HG03045 (cell line): ENCODE measurements at regions not wholly inside any gene's neighbourhood (a gene's known extent, or its start where the extent isn't known, plus 50 kb on each side); places are given as distances from the start of the nearest gene placed in this dataset.

Experiments used
- ATAC-seq: cut with Tn5 transposase; IDR thresholded peaks from one replicate; pipeline ENCODE4 v1.9.1; 2021; ENCODE audit warnings: mild to moderate bottlenecking, moderate library complexity; ENCODE audit not compliant: unreplicated experiment

- no peak for ATAC-seq
These were observed 460.0 kb upstream of the FAM241A start for GRCh38 chr4:111685205-111685604.

GRCh38 chr4:111689214-111689613 lies 456.0 kb upstream of the FAM241A start:
- ATAC-seq = no peak

GRCh38 chr4:111689731-111690130 lies 455.5 kb upstream of the FAM241A start:
- ATAC-seq = no peak

DNA sequence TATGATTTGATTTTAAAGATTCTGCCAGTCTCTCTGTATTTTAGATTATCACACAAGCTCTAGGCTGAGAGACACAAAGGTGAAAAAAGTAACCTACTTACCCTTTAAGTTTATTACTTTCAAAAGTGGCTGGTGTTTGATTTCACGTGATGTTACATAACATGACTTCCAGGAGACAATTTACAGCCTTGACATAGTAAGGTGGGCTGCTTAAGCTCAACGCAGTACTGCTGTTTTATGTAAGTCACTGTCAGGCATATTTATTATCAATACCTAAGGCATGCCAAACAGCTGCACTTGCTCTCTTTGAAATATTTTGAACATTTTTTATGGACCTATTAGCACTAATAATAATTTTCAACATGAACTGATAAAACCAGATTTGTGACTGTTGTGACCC lies 451.5 kb upstream of the FAM241A start:
- no peak for ATAC-seq

- ATAC-seq = no peak
These were observed 449.6 kb upstream of the FAM241A start for GRCh38 chr4:111695677-111696076.

DNA sequence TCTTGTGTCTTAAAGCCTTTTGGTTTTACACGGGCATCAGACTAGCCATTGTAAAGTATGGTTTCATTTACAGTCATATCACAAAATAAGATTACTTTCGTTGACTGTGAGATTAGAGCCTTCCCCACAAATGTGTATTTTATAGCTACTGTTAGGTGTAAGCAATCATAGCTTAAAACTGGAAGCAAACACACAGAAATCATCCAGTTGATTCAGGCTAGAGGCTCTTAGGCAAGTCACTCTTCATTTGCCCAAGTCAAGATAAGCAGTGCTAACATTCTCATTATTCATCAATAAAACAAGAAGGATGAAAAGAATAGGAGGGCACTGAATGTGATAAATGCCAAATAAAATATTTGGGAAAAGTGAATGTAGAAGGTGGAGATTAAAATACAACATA lies 448.7 kb upstream of the FAM241A start:
- ATAC-seq = no peak

DNA sequence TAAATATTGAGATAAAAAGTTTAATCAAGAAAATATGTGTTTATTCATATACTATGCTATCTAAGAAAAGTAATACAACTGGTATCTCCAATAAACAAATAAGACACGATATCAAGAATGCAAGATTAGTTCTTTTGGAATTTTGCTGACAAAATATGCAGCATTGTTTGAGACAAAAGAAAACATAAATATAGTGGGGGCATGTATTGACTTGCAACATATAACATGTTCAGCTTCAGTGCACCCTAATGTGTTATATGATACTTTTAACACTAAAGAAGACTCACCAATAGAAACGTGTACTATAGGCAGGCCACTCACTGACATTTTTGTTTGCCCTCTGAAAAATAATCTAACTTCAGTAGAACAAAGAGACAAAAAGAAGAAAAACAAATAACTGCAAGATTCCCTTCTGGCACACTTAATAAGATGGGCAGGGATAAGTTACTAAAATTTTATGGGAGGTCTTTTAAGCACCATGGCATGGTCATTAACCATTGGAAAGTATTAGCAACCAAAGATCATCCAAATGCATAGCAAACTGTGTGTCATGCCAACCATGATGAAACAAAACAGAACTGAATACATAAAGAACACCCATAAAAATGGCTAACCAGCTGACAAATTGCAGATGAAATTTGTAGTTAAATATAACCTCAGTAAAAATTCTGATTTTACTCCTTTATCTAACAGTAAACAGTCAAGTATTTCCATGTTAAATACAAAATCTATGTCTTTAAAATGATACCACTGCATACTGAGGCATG lies 447.9 kb upstream of the FAM241A start:
- no peak for ATAC-seq

DNA sequence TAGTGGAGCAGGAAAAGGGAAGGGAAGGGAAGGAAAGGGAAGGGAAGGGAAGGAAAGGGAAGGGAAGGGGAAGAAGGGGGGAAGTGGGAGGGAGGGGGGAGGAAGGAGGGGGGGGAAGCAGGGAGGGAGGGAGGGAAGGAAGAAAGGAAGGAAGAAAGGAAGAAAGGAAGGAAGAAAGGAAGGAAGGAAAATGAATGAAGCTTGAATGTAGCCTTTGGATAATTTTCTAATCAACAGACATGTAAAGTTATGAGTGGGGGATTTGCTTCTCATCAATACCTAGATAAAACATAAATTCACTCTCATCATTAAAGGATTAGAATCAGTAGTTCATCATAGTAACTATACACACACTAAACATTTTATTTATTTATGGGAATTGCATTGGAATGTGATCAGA lies 446.9 kb upstream of the FAM241A start:
- ATAC-seq = no peak

DNA sequence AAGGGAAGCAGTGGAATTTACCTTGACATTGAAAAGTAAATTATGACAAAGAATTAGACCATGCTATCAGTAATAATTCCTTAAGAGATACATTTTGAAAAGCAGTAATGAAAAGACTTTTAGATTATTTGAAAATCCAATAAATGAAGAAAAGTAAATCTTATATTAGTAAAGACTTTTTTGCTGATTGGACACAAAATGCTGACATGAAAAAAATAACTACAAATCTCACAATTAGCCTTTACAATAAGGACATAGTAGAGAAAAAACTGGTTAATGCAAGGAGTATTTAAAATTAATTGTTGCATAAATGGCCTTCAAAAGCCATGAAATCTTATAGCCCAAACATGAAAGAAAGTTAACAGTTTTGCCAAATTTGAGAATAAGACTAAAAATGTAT lies 446.1 kb upstream of the FAM241A start:
- no peak for ATAC-seq

DNA sequence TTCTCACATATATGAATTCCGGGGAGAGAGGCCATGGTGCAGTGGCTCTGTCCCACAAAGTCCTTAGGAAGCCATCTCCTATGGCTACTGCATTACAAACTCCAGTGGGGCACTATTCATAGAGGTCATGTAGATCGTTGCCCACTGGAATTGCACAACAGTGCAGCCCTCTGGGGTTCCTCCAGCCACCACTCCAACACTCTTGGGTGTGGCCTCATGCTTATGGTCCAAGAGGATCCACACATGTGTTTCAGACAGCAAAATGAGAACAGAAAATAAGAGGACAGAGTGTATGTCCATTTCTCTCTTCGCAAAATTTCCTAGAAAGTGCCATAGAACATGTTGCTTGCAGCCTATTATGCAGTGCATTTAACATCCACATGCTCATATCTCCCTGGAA lies 444.2 kb upstream of the FAM241A start:
- no peak for ATAC-seq

DNA sequence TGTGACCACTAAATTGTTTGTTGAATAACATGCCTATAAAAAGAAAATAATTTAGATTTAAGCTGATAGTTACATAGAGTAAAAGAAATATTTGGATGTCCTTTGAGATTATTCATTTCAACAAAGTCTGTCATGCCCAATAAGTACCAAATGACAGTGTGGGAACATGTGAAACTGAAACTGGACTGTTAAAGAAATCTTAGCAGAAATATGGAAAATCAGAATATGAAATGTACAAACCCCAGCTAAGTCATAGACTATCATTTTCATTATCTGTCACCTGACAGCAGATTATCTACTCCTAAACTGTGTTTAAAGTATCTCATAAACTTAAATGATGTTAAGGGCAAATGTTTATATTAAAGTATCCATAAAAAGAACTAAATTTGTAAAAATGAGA lies 437.8 kb upstream of the FAM241A start:
- ATAC-seq = no peak

- no peak for ATAC-seq
These were observed 433.1 kb upstream of the FAM241A start for GRCh38 chr4:111712093-111712677.

- no peak for ATAC-seq
These were observed 432.0 kb upstream of the FAM241A start for GRCh38 chr4:111713276-111713675.

GRCh38 chr4:111717921-111718320 lies 427.3 kb upstream of the FAM241A start:
- no peak for ATAC-seq

DNA sequence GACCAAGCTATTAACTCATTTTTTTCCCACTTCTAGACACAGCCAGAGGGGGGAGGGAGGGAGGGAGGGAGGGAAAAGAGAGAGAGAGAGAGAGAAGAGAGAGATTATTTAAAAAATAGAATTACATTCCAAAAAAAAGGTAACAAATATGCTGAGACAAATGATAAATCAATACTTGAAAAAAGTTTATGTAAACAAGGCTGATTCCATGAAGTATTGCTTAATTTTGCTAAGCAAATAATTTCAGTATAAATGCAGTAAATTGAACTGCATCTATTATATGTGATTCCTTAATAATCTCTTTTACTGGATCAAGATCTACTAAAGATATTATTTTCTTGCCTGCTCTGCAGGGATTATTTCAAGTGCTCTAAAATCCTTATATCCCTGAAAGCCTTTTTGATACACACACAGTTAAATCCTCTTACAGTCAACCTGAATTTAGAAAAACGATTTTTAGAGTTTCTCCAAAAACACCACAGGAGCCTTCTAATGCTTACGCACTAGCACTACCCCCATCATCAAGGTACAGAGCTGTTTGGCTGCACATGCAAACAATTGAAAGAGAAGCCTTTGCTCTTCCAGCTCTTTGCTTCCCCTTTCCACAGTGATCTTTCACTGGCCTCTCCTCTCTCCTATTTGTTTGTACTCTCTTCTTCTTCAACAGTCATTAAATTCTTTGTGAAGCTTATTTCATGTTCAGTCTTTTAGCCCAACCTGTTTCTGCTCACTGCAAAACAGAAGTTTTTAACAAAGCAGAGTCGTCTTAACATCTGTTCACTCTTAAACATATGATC lies 426.3 kb upstream of the FAM241A start:
- no peak for ATAC-seq

GRCh38 chr4:111720866-111721265 lies 424.4 kb upstream of the FAM241A start:
- no peak for ATAC-seq

GRCh38 chr4:111722213-111722720 lies 423.0 kb upstream of the FAM241A start:
- ATAC-seq = no peak

DNA sequence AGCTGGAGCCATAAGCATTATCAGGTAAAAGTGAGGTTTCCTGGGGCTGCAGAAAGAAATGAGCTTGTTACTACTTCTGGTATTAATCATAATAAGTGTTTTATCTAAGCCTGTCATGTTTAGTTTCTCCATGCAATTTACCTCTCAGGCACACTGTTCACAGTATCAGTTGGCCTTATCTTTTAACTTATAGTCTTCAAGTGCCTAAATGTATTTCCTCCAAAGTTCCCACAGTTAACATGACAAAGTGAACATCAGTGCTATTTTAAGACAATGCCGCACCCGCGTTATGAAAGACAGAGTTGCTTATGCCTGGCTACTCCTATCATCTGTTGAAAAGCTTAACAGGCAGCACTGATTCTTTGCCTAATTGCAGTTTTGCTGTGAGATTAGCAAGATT lies 408.7 kb upstream of the FAM241A start:
- ATAC-seq = no peak

- ATAC-seq = no peak
These were observed 400.4 kb upstream of the FAM241A start for GRCh38 chr4:111744847-111745246.

GRCh38 chr4:111748157-111748556 lies 397.1 kb upstream of the FAM241A start:
- no peak for ATAC-seq

- no peak for ATAC-seq
These were observed 391.3 kb upstream of the FAM241A start for GRCh38 chr4:111754003-111754402.

DNA sequence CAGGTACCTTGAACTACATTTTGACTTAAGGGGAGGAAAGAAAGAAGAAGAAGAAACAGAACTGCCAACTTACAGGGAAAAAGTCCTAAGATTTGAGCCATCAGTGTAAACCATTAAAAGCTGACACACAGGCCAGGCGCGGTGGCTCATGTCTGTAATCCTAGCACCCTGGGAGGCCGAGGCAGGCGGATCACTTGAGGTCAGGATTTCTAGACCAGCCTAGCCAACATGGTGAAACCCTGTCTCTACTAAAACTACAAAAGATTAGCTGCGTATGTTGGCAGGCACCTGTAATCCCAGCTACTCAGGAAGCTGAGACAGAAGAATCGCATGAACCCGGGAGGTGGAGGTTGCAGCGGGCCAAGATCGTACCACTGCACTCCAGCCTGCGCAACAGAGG lies 389.7 kb upstream of the FAM241A start:
- no peak for ATAC-seq
